Caco-2 (cell line): ENCODE measurements at regions not wholly inside any gene's neighbourhood (a gene's known extent, or its start where the extent isn't known, plus 50 kb on each side); places are given as distances from the start of the nearest gene placed in this dataset.

Source experiments
- BruUV-seq: library from RNA; stranded (reverse); fragments of 400-500 nt; replicated peaks from 2 replicates; lab custom pipeline; 2021; lab: Mats Ljungman, UMichigan
- CTCF ChIA-PET: fragments of 300-600 bp; sonication (Branson Sonifier 250); formaldehyde crosslinking; loops from one replicate; lab custom pipeline; 2022; ENCODE audit warnings: antibody characterized with exemption; lab: Charles Lee
- POLR2A ChIA-PET: fragments of 300-600 bp; sonication (Branson Sonifier 250); formaldehyde crosslinking; loops from one replicate; lab custom pipeline; 2022; ENCODE audit warnings: antibody characterized with exemption; lab: Charles Lee
- DNase-seq, 2 experiments: peaks; one replicate each; pipeline versions ENCODE4 v3.0.0 to v3.0.0-alpha.2; 2020 to 2022
- H3K27me3 ChIP-seq: replicated peaks from 2 replicates; pipeline ENCODE4 v1.6.0; 2011; ENCODE audit warnings: low read length; ENCODE audit not compliant: control insufficient read depth, insufficient read depth
- H3K36me3 ChIP-seq: 2 replicates; pipeline ENCODE4 v1.5.1; 2011; ENCODE audit warnings: low read length; ENCODE audit not compliant: control insufficient read depth, insufficient read depth
- H3K4me1 ChIP-seq: fragments of 250-450 bp; sonication (Bioruptor Pico); 2 replicates; pipeline ENCODE4 v1.5.1; 2020; ENCODE audit warnings: mild to moderate bottlenecking
- H3K4me3 ChIP-seq: 2 replicates; pipeline ENCODE4 v1.5.1; 2011; ENCODE audit warnings: low read depth, mild to moderate bottlenecking, control low read depth, low read length
- H3K9me3 ChIP-seq: fragments of 250-450 bp; sonication (Bioruptor Pico); 2 replicates; pipeline ENCODE4 v1.5.1; 2020; ENCODE audit warnings: mild to moderate bottlenecking, moderate library complexity
- H3K27ac Mint-ChIP-seq: one replicate; pipeline ENCODE4 v1.8.0; 2022; ENCODE audit warnings: mixed read lengths; ENCODE audit not compliant: unreplicated experiment
- H3K27me3 Mint-ChIP-seq: one replicate; pipeline ENCODE4 v1.8.0; 2022; ENCODE audit warnings: mixed read lengths; ENCODE audit not compliant: insufficient read depth, unreplicated experiment
- H3K36me3 Mint-ChIP-seq: one replicate; pipeline ENCODE4 v1.8.0; 2022; ENCODE audit warnings: mild to moderate bottlenecking, mixed read lengths; ENCODE audit not compliant: insufficient read depth, unreplicated experiment
- H3K4me1 Mint-ChIP-seq: one replicate; pipeline ENCODE4 v1.8.0; 2022; ENCODE audit warnings: low read depth, mixed read lengths; ENCODE audit not compliant: unreplicated experiment
- H3K4me3 Mint-ChIP-seq: one replicate; pipeline ENCODE4 v1.8.0; 2022; ENCODE audit warnings: mild to moderate bottlenecking, moderate library complexity, mixed read lengths; ENCODE audit not compliant: unreplicated experiment
- H3K9me3 Mint-ChIP-seq: one replicate; pipeline ENCODE4 v1.8.0; 2022; ENCODE audit warnings: mixed read lengths; ENCODE audit not compliant: unreplicated experiment
- CTCF ChIP-seq, 2 experiments: fragments of 200-600 bp in 1 of 2; IDR thresholded peaks; 1 replicate in 1 of 2; 2 replicates in 1 of 2; pipeline versions ENCODE4 v1.5.1 to v1.8.0; 2011 to 2022; ENCODE audit warnings: antibody characterized with exemption in 1 of 2, control low read depth in 1 of 2, inconsistent platforms in 1 of 2, low read depth in 1 of 2, low read length in 1 of 2, mild to moderate bottlenecking in 1 of 2, moderate library complexity in 1 of 2; ENCODE audit not compliant: insufficient read depth in 1 of 2, severe bottlenecking in 1 of 2, unreplicated experiment in 1 of 2
- intact Hi-C: fragments of 100-400 bp; cut with micrococcal nuclease; formaldehyde crosslinking; loops from one replicate; pipeline ENCODE4 v1.10.0; 2022; ENCODE audit not compliant: unreplicated experiment

DNA sequence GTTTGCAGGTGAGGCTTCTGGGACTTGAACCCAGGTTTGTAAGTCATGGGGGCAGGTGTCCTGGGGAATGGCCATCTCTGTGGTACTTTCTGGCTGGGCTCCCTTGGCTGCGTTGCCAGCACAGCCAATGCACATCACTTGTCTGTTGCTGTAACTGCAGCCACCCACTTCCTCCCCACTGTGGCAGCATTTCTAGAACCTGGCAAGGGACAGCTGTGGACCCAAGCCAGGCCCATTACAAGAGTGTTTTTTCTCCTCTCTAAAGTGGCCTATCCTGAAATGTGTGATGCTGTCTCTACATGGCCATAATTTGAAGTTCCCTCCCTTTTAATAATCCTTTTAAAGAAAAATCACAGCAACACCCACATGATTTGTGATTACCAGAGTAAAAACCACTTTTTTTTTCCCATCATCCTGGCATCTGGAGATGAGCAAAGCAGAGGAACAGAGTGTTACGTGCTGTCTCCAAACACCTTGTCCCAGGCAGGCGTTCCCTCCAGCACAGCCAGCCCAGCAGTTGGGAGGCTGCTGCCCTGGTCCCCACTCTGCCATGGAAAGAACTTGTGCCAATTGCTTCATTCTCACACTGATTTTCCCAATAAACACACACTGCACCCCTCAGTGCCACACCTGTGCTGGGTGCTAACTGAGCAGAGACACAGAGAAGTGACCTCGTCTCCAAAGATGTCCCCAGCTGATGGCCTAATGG, 360.6 kb upstream of the USP24 start:
- Mint-ChIP-seq H3K36me3 (no peaks in the 10 kb centered on the region), H3K4me1 (no peaks in the 10 kb centered on the region), H3K27ac (no peak overlapping the region), H3K4me3 (no peak overlapping the region), H3K9me3 (no peaks in the 10 kb centered on the region), H3K27me3 (no peaks in the 10 kb centered on the region)
- Histone ChIP-seq H3K9me3 (no peaks in the 10 kb centered on the region), H3K4me3 (no peak overlapping the region), H3K4me1 (no peaks in the 10 kb centered on the region), H3K27me3 (no peaks in the 10 kb centered on the region), H3K36me3 (no peaks in the 10 kb centered on the region)
- ChIA-PET POLR2A (no interaction called here), CTCF (no interaction called here)
- intact Hi-C loops, result no loop called here
- no peak for TF ChIP-seq CTCF (IDR thresholded peaks at IDR 0.05; ENCODE audit: insufficient read depth in 1 of 2, low read depth in 1 of 2, low read length in 1 of 2, severe bottlenecking in 1 of 2, unreplicated experiment in 1 of 2)
- no peak for DNase-seq
- BruUV-seq, result no TSS peak

- H3K4me1 Mint-ChIP-seq, result no peaks in the 10 kb centered on the region
- H3K4me3 Mint-ChIP-seq, result no peak overlapping the region
- Histone ChIP-seq H3K9me3 (no peaks in the 10 kb centered on the region), H3K4me1 (no peaks in the 10 kb centered on the region), H3K36me3 (no peaks in the 10 kb centered on the region), H3K27me3 (no peaks in the 10 kb centered on the region), H3K4me3 (no peak overlapping the region)
- H3K9me3 Mint-ChIP-seq, result no peaks in the 10 kb centered on the region
- POLR2A ChIA-PET, result no interaction called here
- DNase-seq, result no peak
- CTCF ChIA-PET, result no interaction called here
- no peaks in the 10 kb centered on the region for H3K36me3 Mint-ChIP-seq
- TF ChIP-seq CTCF (IDR thresholded peaks at IDR 0.05; ENCODE audit: insufficient read depth in 1 of 2, low read depth in 1 of 2, low read length in 1 of 2, severe bottlenecking in 1 of 2, unreplicated experiment in 1 of 2), result no peak
- no TSS peak for BruUV-seq
- H3K27ac Mint-ChIP-seq, result no peak overlapping the region
- no peaks in the 10 kb centered on the region for H3K27me3 Mint-ChIP-seq
- intact Hi-C loops, result no loop called here
Measured at GRCh38 chr1:55574691-55575225, 359.6 kb upstream of the USP24 start.

DNA sequence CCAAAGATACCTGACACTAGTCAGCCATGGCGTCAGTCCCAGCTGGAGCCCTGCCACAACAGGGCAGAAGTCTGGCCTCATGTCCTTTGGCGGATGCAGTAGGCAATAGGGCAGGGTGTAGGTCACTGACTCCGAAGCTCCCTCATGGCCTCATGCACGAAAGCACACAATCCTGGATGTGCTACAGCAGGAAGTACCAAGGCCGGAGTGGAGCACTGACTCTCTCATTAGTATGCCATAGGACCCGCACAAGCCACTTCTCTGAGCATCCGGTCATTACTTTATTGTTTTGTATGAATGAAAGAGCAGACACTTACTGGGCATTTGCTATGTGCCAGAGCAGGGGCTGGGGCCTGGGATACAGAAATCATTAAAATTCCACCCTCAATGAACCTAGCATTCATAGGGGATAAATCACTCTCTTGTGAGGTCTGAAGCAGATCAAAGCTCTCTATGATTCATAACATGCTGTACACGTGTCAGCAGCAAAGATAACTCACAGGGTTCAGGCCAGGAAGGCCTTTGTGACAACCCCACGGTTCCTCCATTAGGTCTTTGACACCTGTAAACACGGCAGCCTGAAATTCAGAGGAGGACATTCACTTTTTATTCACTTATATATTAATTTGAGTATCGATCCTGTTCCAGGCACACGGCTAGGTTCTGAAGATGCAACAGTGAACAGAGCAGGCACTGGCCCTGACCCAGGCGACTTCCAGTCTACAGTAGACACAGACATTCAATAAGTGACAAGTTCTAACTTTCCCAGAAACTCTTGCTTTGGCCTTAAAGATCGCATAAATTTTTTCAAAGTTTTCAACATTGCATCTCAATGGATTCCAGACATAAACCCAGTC, 357.9 kb upstream of the USP24 start:
- POLR2A ChIA-PET, result no interaction called here
- Histone ChIP-seq H3K9me3 (no peaks in the 10 kb centered on the region), H3K4me3 (no peak overlapping the region), H3K36me3 (no peaks in the 10 kb centered on the region), H3K4me1 (no peaks in the 10 kb centered on the region), H3K27me3 (no peaks in the 10 kb centered on the region)
- no peak overlapping the region for H3K4me3 Mint-ChIP-seq
- no peaks in the 10 kb centered on the region for H3K27me3 Mint-ChIP-seq
- peaks cover 7% of the 10 kb centered on the region for H3K9me3 Mint-ChIP-seq
- intact Hi-C loops, result no loop called here
- no peak overlapping the region for H3K27ac Mint-ChIP-seq
- no TSS peak for BruUV-seq
- no peak for TF ChIP-seq CTCF (IDR thresholded peaks at IDR 0.05; ENCODE audit: insufficient read depth in 1 of 2, low read depth in 1 of 2, low read length in 1 of 2, severe bottlenecking in 1 of 2, unreplicated experiment in 1 of 2)
- H3K4me1 Mint-ChIP-seq, result no peaks in the 10 kb centered on the region
- no peaks in the 10 kb centered on the region for H3K36me3 Mint-ChIP-seq
- no peak for DNase-seq
- CTCF ChIA-PET, result no interaction called here
